NCI-H524 (cell line): ENCODE measurements at regions not wholly inside any gene's neighbourhood (a gene's known extent, or its start where the extent isn't known, plus 50 kb on each side); places are given as distances from the start of the nearest gene placed in this dataset.
A peak's percentile ranks its signal among the peaks of the same experiment; 100 is the strongest.
"Not testable (repeated sequence)": the region's sequence is repeated elsewhere in the genome, so short reads cannot be mapped to it uniquely, and the experiment has no call there.

Experiments
- DNase-seq, 2 experiments: peaks; one replicate each; lab custom pipeline; 2025; lab: John Stamatoyannopoulos, UW

DNA sequence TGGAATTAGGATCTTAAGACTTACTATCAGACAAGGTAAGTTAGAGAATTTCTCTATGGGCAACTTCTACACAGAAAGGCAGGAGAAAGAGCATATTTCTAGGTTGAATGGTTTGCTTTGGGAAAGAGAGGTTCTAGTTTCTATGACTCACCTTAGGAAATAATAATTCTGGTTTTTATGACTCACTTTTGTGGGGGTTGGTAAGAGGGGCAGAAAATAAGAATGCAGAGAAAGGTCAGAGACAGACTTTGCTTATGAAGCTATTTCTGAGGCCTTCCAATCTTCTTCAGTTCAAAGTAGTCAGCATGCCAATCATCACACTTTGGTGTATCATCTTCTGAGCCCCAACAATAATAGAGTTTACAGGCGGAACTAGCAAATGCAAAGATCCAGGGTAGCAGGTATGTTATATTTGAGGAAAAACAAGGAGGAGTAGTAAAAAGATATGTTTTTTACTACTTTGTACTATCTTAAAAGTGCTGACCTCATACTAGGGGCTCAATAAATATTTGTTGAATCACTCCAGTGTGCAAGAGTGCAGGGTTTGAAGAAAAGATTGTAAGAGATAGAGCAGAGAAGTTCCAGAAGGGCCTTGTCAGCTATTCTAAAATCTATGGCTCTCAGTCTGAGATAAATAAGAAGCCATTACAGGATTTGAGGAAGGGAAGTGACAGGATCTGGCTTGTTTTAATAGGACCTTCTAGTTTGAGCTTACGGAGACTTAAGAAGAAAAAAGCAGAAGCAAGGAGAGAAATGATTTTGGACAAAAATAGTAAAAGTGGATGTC lies 56.7 kb upstream of the LRFN5 start:
- no peak for DNase-seq

DNA sequence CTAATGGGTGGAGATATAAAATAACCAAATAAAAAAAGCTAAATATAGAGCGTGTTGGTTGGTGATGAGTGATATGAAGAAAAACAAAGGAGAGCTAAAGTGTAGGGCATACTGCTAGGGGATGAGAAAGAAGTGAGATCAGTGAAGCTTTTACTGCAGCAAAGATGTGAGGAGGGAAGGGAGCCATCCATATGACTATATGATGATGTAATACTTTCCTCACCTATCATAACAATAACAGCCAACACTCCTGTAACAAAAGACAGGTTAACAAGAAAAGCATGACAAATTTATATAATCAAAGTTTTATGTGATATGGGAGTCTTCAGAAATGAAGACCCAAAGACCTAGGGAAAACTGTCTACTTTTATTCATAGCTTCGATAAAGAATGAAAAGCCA lies 57.4 kb upstream of the LRFN5 start:
- DNase-seq = no peak

DNA sequence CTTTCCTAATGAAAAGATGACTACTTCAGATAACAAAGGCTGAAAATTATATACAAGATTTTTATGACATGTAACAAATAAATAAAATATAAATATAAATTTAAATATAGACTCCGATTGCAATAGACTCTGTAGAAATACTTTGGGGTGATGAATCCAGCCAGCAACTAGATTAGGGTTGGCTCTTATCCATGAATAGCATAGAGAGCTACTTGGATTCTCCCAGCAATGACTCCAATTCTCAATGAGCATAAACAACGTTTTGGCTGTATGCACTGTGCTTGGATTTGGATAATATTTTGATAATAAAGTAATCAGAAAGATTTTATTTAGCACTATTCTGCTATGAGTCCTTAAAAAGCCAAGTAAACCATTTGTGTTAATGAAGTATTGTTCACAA lies 58.0 kb upstream of the LRFN5 start:
- no peak for DNase-seq

DNA sequence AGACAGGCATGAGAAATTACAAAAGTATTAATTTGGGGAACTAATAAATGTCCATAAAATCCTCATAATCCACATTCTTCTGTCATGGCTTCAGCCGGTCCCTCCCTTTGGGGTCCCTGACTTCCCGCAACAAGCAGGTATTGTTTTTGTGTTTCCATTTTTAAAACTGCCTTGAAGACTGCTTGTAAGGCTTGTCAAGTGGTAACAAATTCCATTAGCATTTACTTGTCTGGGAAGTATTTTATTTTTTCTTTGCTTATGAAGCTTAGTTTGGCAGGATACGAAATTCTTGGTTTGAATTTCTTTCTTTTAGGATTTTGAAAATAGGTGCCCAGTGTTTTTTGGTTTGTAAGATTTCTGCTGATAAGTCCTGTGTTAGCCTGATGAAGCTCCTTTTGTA lies 65.3 kb upstream of the LRFN5 start:
- DNase-seq = no peak

DNA sequence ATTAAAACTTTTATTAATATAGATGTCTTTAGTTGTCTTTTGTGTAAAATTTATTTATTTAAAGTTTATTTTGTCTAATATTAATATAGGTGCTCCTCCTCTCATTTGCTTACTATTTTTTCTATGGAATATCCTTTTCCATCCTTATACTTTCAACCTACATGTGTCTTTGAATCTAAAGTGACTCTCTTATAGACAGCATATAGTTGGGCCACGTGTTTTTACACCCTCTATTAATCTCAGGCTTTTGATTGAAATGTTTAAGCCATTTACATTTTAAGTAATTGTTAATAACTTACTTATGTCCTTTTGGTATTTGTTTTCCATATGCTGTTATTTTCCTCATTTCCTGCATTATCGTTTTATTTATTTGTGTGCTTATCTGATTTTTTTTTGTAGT lies 74.4 kb upstream of the LRFN5 start:
- no peak for DNase-seq

DNA sequence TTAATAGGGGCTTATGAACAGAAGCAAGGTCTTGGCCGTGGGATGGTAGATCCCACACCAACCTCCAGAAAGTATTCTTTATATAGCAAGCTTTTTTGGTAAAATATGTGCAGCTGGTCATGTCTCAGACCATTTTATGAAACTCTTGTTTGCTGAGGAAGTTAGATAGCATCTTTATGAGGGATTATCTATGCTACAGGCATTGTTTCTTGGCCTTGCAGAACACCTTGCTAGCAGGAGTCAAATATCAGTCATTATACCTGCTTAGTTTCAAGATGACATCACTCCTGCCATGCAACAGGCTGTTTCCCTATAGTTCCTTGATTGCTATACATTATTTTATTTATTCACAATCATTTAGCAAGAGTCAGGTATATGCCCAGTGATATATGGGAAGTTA lies 84.8 kb upstream of the LRFN5 start:
- DNase-seq = no peak

DNA sequence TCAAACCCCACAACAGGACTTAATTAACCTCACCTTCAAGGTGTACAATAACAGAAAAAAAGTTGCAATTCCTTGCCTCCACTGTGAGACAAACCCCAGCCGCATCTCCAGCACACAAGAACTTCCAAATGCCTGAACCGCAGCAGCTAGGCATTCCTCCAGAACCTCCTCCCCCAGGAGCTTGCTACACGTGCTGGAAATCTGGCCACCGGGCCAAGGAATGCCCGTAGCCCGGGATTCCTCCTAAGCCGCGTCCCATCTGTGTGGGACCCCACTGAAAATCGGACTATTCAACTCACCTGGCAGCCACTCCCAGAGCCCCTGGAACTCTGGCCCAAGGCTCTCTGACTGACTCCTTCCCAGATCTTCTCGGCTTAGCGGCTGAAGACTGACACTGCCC lies 88.6 kb upstream of the LRFN5 start:
- DNase-seq = not testable (repeated sequence)

DNA sequence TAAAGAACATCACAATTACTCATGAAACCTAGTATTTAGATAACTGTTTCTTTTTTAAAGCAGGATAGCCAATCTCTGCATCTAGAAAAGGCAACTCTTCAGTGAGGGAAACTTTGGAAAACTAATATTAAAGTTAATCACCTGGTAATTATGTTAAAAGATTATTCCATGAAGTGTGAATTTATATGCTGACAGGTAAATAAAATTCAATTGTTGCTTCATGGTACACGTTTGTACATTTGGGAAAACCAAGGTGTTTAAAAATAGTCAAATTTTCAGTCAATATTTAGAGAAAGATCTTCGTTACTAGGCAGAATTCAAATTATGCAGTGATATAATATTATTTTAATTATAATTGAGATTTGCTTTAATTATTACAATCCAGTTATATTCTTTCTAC lies 100.1 kb upstream of the LRFN5 start:
- DNase-seq = no peak

DNA sequence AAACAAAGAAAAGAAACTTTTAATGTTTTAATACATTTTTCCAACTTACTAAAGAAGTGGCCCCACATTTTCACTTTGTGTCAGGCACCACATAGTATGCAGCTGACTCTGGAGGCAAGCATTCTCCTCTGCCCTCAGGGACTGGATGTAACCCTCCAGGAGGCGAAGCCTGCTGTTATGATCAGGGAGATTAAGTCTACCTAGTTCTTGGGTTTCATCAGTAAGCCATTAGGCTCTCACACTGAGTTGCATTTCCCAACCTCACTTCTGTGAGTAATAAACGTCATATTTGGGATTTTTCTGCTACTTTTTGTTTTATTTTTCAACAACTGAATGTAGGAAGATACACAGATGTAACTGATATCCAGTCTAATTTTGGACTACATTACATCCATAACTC lies 101.2 kb upstream of the LRFN5 start:
- peak; percentile 29 to 76 for DNase-seq

DNA sequence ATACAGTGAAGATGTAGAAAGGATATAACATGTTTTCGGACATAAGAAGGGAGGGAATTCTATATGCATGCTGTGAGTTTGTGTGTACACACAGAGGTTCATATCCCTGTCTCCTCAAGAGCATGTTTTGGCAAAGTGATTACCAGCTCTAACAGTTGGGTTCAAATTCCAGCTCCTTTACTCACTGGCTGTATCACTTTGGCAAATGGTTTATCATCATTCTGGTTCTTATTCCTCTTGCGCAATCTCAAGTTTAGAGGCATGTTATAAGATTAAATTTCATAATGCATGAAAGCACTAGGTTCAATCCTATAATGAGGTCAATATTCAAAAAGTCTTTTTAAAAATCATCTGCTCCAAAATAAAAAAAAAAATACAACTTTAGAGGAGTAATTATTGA lies 107.7 kb upstream of the LRFN5 start:
- DNase-seq = no peak

DNA sequence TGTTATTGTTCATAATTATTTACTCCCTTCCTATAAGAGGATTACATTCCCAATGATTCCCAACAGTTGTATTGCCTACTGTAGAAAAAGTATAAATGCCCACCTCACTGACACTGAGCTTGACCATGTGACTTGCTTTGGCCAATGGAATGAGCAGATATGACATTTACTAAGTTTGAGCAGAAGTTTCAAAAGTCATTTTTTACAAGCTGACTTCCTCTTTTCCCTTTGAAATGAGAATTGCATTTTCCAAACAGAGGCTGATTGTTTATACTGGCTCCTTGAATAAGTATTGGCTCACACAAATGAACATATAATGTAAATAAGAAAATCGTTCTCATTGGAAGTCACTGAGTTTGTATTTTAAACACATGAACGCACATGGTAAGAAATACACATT lies 116.4 kb upstream of the LRFN5 start:
- no peak for DNase-seq

DNA sequence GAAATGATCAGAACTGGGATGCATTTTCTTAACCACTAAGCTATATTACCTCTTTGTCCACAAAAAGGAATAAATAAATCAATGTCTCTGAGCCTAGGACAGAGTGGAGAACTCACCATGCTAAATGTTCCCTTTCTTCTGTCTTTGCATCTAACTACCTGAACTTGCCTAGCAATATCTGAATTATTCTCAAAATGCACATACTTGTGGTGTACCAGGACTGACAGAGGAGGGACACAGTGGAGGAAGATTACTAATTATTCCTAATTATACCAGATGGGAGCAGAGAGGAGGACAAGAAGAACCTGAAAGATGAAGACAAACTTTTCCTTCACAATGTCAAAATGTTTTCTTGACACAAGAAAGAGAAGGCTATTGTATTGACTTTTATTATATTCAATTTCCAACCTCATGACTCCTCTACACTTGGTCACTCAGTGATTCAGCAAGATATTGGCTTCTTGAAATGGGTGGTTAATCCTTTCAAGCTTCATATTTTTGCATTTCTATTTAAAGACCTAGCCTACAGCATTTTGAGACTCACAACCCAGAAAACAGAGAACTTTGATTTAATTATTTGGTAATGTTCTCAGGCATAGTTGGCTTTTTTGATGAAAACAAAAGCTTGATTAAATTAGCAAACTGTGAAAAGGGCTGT lies 117.2 kb upstream of the LRFN5 start:
- DNase-seq = no peak

DNA sequence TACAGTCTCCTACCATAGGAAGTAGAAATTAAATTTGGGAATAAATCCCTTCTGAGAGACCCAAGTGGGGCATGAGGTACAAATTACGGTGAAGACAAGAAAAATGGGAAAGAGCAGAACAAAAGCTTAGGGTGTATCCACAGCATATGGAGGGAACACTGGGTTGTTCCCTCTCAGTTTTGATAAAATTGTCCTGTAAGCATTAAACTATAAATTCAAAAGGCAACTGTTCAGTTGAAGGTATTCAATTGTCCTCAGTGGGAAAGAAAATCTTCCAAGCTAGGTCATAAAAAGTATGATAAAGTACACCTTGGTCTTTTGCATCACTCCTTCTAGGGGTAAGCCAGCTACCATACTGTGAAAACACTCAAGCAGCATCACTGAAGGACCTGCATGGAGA lies 118.3 kb upstream of the LRFN5 start:
- DNase-seq = no peak

DNA sequence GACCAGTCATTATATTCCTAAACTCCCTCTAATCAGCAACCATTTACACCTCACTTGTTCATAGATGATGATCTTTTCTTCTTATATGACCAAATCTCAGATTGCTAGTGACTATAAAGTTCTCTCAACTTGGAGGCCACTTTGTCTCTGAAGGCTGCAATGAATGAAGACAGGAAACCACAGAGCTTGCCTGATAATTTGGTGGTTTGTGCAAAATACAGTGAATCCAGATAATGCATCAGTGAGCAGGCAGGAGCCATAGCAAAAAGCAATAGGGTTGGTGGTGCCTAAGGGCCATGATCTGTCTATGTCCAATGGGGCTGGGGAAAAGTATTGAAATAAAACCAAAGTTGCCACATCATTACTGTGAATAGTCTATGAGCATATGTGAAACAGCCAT lies 123.8 kb upstream of the LRFN5 start:
- DNase-seq = no peak

DNA sequence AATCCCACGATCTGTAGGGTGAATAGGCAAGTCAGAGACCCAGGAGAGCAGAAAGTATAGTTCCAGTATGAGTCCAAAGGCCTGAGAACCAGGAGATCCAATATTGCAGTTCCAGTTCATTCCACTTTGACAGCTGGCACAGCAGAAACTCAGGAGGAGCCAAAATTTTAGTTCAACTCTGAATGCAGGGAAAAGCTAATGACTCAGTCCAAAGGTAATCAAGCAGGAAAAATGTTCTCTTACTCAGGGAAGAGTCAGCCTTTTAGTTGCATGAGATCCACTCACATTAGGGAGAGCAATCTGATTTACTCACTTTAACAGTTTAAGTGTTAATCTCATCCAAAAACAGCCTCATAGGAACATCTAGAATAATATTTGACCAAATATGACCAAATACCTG lies 130.2 kb upstream of the LRFN5 start:
- DNase-seq = no peak

DNA sequence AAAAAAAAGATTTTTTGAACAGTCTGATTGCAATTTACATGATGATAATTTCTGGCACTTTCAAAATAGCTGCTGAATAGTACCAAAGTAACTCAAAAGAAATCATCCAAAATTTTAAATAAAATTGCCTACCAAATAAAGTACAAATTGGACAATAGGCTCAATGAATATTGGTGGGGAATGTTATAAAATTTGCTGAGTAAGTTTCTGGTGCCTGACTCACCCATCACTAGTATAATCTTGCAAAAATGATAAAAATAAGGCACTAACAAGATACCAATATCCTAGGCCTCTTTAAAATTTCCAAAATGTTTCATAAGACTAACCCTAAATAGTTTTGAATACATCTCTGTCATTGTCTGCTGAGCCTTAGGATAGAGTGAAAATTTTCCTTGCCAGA lies 145.3 kb upstream of the LRFN5 start:
- no peak for DNase-seq

DNA sequence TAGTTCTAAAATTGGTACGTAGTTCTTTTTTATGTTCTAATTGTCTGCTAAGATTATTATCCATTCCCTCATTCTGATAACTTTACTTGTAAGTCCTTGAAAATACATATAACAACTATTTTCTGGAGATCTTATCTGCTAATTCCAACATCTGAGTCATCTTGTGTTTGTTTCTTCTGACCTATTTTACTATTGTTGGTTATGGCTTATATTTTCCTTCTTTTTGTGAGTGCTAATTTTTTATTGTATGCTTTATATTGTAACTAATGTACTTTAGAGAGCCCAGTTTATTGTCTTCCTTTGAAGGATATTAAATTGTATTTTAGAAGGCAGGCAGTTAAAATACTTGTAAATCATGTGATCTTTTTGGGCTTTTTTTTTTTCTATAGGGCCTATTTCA lies 149.3 kb upstream of the LRFN5 start:
- DNase-seq = no peak

DNA sequence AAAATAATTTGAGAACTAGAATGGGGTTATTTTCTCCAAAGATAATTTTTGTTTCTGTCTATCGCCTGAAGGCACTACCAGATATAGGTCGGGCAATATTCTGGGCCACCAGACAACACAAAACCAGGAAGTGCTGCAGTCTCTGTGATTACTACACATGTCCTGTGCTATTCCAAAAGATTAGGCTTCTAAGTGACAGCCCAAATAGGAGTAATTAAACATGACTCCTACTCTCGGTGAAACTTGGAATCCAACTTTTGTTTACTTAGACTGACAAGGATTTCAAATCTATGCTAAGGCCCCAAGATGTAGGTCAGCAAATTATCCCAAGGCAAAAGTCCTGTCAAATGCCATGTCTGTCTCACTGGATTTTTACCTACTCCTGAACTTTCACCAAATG lies 157.6 kb upstream of the LRFN5 start:
- DNase-seq = no peak

DNA sequence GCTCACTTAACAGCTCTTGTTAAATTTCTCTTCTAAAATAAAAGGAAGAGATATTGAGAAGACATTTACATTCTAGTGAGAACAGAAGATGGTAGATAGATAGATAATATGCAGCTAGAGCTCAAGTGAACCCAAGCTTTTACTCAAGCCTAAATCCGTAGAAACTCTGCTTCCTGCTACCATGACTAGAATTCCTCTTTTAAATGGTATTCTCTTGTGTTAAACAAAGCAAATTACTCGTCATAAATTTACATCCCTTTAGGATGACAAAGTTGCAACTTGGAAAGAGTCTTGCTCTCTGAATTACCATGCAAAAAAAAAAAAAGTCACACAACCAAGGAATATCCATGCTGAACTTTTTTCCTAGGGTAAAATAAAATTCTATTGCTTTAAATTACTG lies 160.7 kb upstream of the LRFN5 start:
- DNase-seq = no peak

DNA sequence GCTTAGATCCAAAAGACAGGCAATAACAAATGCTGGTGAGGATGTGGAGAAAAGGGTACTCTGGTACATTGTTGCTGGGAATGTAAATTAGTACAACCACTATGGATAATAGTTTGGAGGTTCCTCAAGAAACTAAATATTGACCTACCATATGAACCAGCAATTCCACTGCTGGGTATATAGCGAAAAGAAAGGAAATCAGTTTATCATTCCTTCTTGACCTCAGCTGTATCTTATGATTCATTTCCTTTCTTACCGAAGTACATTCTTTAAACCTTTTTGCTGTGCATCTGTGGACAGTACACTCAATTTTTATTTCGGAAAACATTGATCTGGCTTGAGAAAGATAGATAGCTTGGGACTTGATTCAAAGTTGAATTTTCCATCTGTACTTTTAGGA lies 183.2 kb upstream of the LRFN5 start:
- no peak for DNase-seq

DNA sequence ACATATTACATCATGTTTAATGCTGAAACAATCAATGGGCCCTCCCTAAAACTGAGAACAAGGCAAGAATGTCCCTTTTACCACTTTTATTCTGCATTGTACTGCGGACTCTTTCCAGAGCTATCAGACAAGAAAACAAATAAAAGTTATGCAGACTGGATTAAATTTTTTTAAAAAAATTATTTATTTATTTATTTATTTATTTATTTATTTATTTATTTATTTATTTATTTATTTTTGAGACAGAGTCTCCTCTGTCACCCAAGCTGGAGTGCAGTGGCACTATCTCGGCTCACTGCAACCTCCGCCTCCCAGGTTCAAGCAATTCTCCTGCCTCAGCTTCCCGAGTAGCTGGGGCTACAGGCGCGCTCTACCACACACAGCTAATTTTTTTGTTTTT lies 185.4 kb upstream of the LRFN5 start:
- not testable (repeated sequence) for DNase-seq

DNA sequence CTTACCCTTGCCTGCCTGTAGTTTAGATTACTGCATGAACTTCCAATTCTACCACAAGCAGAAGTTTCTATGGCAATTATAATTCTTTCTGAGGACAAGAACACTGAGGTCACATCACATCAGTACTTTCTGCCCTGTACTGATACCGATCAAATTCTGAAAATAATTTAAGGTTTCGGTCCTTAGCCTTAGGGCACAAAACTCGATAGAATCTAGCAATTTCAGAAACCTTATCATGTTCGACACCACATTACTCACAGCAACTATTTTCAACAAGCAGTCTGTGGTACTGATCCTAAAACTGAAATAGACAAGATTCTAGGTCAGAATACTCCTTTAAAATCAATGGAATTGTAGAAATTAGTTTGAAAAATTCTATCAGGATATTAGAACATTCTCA lies 187.0 kb upstream of the LRFN5 start:
- DNase-seq = no peak

DNA sequence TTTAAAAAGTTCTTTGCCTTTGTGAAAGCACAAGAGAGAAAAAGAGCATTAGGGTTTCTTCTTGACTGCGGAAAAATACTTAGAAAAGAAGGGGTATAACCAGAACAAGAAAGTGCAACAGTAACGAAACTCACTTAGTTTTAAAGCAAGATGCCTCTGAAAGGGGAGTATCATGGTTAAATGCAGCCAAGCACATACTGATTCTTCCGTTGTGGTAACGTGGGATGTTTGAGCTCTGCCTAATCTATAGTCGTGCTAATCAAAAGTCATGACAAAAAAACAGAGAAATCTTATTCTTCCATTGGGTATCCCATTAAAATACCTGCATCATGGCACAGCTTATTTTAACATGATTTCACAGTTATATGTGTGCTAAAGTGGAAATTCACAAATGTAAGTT lies 187.8 kb upstream of the LRFN5 start:
- no peak for DNase-seq

DNA sequence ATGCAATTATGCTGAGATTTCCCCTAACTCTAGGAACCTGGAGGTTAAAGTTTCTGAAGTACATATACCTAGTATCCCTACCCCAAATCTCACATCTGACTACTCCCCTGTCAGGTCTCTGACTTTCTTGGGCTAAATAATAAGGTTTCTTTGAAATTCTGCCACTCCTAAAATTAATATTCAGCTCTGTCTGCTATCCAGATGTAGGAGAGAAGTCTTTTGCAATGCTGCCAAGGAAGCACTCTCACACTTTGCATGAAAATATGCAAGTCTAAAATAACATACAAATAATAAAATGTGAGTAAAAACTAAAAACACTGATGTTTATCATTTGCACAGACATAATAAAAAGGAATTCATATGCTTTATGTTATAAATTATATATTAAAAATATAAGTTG lies 196.9 kb upstream of the LRFN5 start:
- no peak for DNase-seq
